ENCODE measurements at regions not wholly inside any gene's neighbourhood (a gene's known extent, or its start where the extent isn't known, plus 50 kb on each side); places are given as distances from the start of the nearest gene placed in this dataset.

- DNase-seq, result no peak
These were observed 60.8 kb upstream of the CLMN start for GRCh38 chr14:95380350-95381042.

- DNase-seq, result no peak
These were observed 59.9 kb upstream of the CLMN start for GRCh38 chr14:95379634-95380033.

GRCh38 chr14:95375539-95376109, 55.9 kb upstream of the CLMN start:
- no peak for DNase-seq

- DNase-seq, result no peak
These were observed 54.7 kb upstream of the CLMN start for GRCh38 chr14:95374239-95374997.

- DNase-seq, result no peak
These were observed 50.4 kb upstream of the CLMN start for GRCh38 chr14:95370076-95370475.
